Gastroesophageal sphincter (tissue), 3 donors: ENCODE measurements at regions not wholly inside any gene's neighbourhood (a gene's known extent, or its start where the extent isn't known, plus 50 kb on each side); places are given as distances from the start of the nearest gene placed in this dataset.

Source experiments
- EP300 ChIP-seq: sonication (generic); formaldehyde crosslinking; IDR thresholded peaks from one replicate; pipeline ENCODE4 v1.6.1; 2017; ENCODE audit warnings: antibody characterized with exemption, mild to moderate bottlenecking
- POLR2AphosphoS5 ChIP-seq: sonication (generic); formaldehyde crosslinking; IDR thresholded peaks from one replicate; pipeline ENCODE4 v1.6.1; 2017; ENCODE audit warnings: antibody characterized with exemption
- TF ChIP-seq, protein P1 (sequence below), 4 experiments: fragments of 200-600 bp in 2 of 4; fragments of 450-650 bp in 2 of 4; sonication (generic) in 1 of 4; IDR thresholded peaks; one replicate each; pipeline ENCODE4 v1.5.1; 2017 to 2019; ENCODE audit warnings: antibody characterized with exemption in 4 of 4, mild to moderate bottlenecking in 2 of 4, moderate library complexity in 2 of 4

DNA sequence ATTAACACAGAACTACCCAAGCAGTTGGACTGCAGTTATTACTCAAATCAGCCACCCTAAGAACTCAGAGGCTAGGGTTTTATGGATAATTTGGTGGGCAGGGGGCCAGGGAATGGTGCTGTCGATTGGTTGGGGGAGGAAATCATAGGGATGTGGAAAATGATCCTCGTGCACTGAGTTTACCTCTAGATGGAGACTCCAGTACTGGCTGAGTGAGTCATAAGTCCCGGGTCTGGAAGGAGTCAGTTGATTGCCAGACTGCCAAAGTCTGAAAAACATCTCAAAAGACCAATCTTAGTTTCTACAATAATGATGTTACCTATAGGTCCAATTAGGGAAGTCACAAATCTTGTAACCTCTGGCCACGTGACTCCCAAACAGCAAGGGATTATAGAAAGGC, 257.5 kb upstream of the PRMT6 start:
- TF ChIP-seq, protein P1, sequence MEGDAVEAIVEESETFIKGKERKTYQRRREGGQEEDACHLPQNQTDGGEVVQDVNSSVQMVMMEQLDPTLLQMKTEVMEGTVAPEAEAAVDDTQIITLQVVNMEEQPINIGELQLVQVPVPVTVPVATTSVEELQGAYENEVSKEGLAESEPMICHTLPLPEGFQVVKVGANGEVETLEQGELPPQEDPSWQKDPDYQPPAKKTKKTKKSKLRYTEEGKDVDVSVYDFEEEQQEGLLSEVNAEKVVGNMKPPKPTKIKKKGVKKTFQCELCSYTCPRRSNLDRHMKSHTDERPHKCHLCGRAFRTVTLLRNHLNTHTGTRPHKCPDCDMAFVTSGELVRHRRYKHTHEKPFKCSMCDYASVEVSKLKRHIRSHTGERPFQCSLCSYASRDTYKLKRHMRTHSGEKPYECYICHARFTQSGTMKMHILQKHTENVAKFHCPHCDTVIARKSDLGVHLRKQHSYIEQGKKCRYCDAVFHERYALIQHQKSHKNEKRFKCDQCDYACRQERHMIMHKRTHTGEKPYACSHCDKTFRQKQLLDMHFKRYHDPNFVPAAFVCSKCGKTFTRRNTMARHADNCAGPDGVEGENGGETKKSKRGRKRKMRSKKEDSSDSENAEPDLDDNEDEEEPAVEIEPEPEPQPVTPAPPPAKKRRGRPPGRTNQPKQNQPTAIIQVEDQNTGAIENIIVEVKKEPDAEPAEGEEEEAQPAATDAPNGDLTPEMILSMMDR (IDR thresholded peaks at IDR 0.05), result no peak
- no peak for TF ChIP-seq EP300
- no peak for TF ChIP-seq POLR2AphosphoS5
